GM18858 (cell line): ENCODE measurements at regions not wholly inside any gene's neighbourhood (a gene's known extent, or its start where the extent isn't known, plus 50 kb on each side); places are given as distances from the start of the nearest gene placed in this dataset.
"Not testable (repeated sequence)": the region's sequence is repeated elsewhere in the genome, so short reads cannot be mapped to it uniquely, and the experiment has no call there.

Source experiments
- ATAC-seq: cut with Tn5 transposase; IDR thresholded peaks from one replicate; pipeline ENCODE4 v1.9.1; 2021; ENCODE audit not compliant: unreplicated experiment

DNA sequence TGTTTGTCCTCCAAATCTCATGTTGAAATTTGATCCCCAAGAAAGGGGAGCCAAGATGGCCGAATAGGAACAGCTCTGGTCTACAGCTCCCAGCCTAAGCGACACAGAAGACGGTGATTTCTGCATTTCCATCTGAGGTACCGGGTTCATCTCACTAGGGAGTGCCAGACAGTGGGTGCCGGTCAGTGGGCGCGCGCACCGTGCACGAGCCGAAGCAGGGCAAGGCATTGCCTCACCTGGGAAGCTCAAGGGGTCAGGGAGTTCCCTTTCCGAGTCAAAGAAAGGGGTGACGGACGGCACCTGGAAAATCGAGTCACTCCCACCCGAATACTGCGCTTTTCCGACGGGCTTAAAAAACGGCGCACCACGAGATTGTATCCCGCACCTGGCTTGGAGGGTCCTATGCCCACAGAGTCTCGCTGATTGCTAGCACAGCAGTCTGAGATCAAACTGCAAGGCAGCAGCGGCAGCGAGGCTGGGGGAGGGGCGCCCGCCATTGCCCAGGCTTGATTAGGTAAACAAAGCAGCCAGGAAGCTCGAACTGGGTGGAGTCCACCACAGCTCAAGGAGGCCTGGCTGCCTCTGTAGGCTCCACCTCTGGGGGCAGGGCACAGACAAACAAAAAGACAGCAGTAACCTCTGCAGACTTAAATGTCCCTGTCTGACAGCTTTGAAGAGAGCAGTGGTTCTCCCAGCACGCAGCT, 493.6 kb downstream of the KLF12 start:
- not testable (repeated sequence) for ATAC-seq

- no peak for ATAC-seq
Observed at GRCh38 chr13:73635166-73635787, 498.9 kb downstream of the KLF12 start.

DNA sequence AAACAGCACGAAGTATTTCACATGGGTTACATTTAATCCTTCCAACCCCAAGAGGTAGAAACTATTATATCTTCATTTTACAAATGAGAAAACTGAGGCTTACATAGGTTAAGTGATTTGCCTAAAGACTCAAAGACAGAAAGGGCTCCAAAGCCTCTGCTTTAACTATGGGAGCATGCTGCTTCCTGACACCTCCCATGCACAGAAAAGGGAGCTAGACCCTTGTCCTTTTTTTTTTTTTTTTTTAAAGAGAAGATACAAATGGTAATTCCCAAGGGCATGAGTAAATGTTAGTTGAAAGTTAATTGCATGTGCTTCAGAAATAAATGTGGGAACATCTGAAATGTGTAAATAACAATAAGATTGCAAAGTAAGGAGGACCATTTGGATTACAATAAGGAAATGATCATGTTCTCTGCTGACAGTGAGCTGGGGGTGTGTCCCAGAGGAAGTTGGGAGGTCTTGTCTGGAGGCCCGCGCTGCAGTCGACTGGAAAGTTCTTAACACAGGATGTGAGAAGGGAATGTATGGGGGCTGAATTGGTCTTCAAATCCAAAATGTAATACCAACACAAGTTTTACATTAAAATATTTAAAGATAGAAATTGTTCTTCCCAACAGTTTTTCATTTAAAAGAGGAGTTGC, 500.3 kb downstream of the KLF12 start:
- ATAC-seq: no peak

- ATAC-seq: no peak
Observed at GRCh38 chr13:73631411-73631810, 502.8 kb downstream of the KLF12 start.

GRCh38 chr13:73625562-73626339, 508.5 kb downstream of the KLF12 start:
- no peak for ATAC-seq

DNA sequence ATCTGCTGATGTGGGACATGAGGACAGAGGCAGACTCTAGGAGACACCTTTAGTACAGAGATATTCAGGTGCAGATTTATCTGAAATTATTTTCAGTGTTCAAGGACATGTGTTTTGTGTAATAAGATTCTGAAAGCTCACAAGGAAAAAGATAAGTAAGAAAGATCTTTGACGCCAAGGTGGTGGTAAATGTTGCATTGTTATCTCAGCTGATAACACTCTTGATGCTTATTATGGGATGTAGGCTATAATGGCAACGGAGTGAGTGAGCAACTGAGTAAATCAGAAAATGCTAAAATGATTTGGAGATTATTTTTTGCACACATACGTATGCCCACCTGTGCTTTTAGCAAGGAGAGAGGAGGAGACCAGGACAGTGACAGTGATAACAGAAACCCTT, 510.9 kb downstream of the KLF12 start:
- no peak for ATAC-seq

GRCh38 chr13:73622381-73622780, 511.8 kb downstream of the KLF12 start:
- no peak for ATAC-seq

DNA sequence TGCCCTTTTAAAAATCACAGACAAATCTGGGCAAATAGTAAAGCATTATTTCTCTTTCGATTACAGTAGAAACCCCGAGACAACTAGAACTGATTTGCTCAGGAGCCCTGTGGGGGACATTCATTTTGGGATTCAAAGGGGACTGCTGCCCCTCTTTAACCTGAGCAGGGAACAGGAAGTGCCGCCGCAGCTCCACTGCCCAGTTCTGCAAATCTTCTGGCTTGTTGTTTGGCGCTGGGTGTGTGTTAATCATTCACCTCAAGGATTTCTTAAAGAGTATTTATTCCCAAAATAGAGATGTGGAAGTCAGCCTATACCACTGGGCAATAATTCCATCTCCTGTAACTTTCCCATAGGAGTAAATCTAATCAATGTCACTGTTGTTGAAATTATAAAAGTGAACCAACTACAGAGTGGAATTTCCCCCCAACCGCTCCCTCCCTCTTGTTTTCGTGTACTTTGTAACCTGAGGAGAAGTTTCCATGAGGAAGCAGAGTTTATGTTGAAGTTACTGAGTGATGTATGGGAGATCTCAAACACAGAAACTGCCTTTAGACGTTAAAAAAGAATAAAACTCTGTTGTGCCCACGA, 515.8 kb downstream of the KLF12 start:
- ATAC-seq: no peak

DNA sequence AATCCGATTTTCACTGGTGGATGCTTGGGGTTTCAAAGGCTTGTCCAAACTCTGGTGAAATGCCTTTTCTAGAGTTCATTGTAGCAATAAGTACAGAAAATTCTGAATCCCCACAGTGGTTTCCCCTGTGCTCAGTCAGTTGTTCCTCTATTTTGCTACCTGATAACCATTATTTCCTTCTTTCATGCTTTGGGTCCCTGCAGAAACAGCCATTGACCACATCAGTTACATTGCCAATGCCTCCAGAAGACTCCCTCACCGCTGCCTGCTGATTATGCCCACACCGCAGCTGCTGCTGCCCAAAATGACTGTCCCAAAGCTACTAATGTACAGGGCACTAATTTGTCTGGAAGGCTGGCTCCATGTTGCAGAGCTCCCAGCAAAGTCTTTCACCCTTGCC, 517.3 kb downstream of the KLF12 start:
- no peak for ATAC-seq

DNA sequence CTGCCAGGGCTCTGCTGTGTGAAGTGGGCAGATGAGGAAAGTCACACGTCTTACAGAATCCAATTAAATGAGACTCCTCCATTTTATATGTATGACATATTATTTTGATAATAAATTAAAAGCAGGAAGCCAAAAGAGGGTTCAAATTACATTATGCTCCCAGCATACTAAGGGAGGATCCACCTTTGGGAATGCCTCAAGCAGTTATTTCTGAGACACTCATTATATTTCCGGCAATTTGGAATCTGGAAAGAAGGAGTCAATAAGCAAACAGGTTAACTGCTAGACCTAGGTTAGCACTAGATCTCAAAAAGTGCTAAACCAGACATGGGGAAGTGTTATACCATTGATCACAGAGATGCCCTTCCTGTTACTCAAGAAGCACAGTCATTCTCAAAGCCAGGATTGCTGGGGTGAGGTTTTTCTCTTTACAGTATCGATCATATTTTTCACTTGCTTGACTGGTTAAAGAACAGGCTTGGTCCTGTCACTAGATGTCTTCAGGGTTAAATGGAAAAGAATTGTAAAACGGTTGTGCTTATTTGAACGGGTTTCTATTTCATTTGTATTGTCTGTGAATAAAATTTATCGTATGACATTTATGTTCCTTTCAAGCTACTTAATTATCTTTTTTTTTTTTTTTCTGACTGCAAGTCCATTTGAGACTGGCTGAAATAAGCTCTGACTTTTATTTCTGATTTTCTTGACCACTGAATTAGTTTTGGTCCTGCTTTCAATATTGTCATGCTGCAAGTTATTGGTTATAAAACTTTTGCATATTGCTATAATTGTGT, 523.2 kb downstream of the KLF12 start:
- no peak for ATAC-seq

DNA sequence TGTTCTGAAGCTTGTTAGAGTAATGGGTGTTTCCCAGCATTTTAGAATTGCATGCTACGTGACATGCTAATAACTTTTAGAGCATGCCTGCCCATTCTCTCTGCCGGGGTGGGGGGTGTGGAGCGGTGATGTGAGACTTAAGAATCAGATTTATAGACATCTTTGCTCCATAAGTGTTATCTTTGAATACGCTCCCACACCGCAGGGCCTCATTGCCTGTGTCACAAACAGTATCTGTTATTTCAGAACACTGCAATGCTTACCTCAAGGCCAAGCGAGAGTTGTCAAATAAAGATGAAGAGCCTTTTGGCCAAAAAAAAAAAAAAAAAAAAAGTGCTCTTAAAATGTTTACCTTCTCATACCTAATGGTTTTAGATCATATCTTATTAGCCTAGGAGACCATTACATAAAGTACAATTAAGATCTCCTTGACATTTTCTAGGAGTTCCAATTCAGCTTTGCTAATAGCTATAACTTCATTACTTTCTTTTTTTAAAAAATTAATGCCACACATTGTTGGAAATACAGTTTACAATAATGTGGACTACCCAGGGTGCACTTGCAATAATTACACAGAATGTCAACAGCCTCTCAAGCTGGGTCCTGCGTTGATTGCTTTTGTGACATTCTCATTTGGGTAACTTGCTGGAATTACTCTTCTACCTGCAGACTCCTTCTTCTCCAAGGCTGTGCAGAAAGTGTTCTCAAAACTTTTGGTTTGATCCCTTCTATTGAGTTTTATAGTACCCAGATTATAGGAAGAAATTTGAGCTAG, 525.3 kb downstream of the KLF12 start:
- ATAC-seq: no peak

DNA sequence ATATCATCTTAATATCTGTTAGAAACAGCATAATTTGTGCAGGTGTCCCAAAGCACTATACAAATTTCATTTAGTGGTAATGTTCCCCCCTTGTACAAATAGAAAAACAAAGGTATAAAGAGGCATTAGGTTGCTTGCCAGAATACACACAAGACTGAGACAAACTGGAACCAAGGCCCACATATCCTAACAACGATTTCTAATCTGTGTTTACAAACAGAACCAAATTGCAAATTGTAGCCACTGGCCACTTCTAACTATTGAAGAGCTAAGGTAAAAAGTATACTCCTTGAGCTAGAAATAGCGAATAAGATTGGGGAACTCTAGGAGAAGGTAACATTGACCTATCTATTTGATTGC, 526.1 kb downstream of the KLF12 start:
- ATAC-seq: no peak

- ATAC-seq: no peak
Observed at GRCh38 chr13:73607489-73608156, 526.6 kb downstream of the KLF12 start.

DNA sequence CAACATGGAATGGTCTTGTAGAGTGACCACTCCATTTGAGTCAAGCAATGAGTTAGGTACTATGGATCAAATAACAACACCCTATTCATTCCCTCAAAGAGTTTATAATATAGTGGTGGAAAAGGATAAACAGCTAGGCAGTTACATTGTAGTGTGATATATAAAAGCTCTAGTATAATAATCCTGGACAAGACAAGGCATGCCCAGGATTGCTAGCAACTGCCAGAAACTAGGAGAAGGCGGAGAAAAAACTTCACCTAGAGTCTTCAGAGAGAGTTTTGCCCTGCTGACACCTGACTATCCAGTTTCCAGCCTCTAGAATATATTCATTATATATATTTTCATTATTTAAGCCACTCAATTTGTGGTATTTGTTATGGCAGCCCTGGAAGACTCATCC, 530.6 kb downstream of the KLF12 start:
- no peak for ATAC-seq

- ATAC-seq: no peak
Observed at GRCh38 chr13:73602295-73602694, 531.9 kb downstream of the KLF12 start.

GRCh38 chr13:73601708-73602107, 532.5 kb downstream of the KLF12 start:
- ATAC-seq: no peak

GRCh38 chr13:73599232-73600128, 534.7 kb downstream of the KLF12 start:
- no peak for ATAC-seq

GRCh38 chr13:73598020-73598712, 536.0 kb downstream of the KLF12 start:
- ATAC-seq: no peak
